GM21619 (cell line): ENCODE measurements at regions not wholly inside any gene's neighbourhood (a gene's known extent, or its start where the extent isn't known, plus 50 kb on each side); places are given as distances from the start of the nearest gene placed in this dataset.

Source experiments
- ATAC-seq: cut with Tn5 transposase; IDR thresholded peaks from one replicate; pipeline ENCODE4 v1.9.1; 2021; ENCODE audit not compliant: unreplicated experiment

DNA sequence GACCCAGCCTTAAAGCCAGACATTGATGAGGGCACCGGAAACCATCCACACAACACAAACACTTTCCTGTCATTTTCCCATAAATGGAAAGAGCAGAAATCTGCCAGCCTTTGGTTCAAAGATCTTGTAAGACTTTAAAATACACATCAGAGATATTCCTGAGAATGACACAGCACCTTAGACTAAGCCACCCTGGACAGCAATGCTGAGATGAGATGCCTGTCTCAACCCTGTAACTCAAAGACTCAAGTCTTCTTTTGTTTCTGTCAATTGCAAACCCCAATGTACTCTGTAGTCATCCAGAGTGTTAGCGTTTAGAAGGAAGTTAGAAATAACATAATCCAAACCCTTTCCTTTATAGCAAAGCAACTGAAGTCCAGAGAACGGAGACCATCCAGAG lies 119.2 kb downstream of the CCNA1 start:
- no peak for ATAC-seq

GRCh38 chr13:36552334-36552733 lies 120.0 kb downstream of the CCNA1 start:
- ATAC-seq = peak; percentile 41

GRCh38 chr13:36553491-36553890 lies 120.3 kb upstream of the SERTM1 start:
- ATAC-seq = no peak

- peak; percentile 53 for ATAC-seq
These were observed 118.5 kb upstream of the SERTM1 start for GRCh38 chr13:36555151-36555986.

- no peak for ATAC-seq
These were observed 114.4 kb upstream of the SERTM1 start for GRCh38 chr13:36559375-36559774.

GRCh38 chr13:36567485-36567884 lies 106.3 kb upstream of the SERTM1 start:
- ATAC-seq = no peak

- no peak for ATAC-seq
These were observed 103.3 kb upstream of the SERTM1 start for GRCh38 chr13:36570489-36570888.

DNA sequence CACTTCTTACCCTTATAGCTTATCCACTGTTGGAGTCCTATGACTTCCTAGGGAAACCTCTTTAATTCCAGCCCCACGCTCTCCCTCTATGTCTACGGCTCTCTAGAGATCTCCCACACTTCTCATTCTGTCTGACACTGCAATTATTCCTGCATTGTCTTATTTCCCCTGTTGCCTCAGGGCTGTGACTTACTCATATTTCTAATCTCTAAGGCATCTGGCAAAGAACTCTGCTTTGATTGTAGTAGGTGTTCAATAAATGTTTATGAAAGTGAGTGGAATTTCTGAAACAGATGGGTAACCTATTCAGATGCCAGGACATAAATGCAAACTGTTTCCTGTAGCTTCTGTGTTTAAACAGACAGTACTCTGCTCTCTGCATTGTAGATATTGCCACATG lies 102.4 kb upstream of the SERTM1 start:
- no peak for ATAC-seq

- ATAC-seq = no peak
These were observed 90.8 kb upstream of the SERTM1 start for GRCh38 chr13:36582977-36583376.

DNA sequence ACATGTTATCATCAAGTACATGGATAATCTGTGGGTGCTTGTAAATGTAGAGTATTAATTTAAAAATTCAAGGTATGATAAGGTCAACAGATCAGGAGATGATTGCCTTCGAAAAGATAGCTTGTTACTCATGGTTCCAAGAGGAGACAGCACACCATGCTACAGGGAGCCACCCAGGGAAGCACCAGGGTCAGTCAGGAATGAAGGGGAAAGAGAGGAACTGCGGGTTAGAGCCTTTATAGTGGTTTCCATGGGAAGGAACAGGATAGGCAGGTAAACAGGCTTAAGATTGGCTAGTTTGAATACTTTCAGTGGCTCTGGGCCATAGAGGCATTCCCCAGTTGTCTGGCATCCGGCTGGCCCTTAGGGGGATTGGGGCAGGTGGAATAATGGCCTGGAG lies 74.2 kb upstream of the SERTM1 start:
- ATAC-seq = no peak

DNA sequence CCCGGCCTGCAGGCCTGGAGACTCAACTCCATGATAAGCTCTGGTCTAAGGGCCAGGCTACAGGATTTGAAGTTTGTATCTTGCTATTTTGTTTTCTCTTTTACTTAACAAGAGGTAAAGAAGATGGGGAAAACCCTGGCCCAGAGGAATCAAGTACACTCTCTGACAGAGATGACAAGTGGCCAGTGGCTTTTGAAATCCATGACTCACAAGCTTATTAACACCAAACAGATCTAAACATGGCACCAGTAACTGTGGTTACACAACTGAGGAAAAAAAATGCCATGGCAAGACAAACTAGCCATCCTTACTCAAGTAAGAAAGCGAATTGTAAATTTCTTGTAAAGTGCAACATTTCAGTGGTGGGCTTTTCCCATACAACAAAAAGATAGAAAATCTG lies 72.6 kb upstream of the SERTM1 start:
- no peak for ATAC-seq

DNA sequence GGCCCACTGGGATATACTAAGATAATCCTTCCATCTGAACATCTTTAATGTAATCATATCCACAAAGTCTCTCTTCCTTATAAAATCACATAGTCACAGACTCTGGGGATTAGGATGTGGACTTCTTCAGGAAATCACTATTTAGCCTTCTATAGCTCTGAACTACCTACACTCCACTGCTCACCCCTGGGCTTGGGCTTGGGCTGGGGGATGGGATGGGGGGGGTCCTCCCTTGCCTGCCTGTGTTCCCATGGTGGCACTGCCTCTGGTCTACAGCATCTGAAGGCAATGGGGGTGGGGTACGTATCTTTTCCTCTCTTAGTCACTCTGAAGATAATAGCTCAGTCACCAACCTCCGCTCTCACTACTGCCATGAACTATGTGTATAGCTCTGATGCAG lies 67.8 kb upstream of the SERTM1 start:
- no peak for ATAC-seq

- no peak for ATAC-seq
These were observed 65.3 kb upstream of the SERTM1 start for GRCh38 chr13:36608474-36608873.

GRCh38 chr13:36612230-36612629 lies 61.6 kb upstream of the SERTM1 start:
- ATAC-seq = no peak

GRCh38 chr13:36616706-36617105 lies 57.1 kb upstream of the SERTM1 start:
- ATAC-seq = no peak

DNA sequence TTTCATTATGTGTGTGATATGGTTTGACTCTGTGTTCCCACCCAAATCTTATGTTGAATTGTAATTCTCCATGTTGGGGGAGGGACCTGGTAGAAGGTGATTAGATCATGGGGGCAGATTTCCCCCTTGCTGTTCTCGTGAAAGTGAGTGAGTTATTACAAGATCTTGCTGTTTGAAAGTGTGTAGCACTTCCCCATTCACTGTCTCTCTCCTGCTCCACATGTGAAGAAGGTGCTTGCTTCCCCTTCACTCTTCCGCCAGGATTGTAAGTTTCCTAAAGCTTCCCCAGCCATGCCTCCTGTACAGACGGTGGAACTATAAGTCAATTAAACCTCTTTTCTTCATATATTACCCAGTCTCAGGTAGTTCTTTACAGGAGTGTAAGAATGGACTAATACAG lies 54.3 kb upstream of the SERTM1 start:
- no peak for ATAC-seq
